ENCODE measurements at regions not wholly inside any gene's neighbourhood (a gene's known extent, or its start where the extent isn't known, plus 50 kb on each side); places are given as distances from the start of the nearest gene placed in this dataset.

DNA sequence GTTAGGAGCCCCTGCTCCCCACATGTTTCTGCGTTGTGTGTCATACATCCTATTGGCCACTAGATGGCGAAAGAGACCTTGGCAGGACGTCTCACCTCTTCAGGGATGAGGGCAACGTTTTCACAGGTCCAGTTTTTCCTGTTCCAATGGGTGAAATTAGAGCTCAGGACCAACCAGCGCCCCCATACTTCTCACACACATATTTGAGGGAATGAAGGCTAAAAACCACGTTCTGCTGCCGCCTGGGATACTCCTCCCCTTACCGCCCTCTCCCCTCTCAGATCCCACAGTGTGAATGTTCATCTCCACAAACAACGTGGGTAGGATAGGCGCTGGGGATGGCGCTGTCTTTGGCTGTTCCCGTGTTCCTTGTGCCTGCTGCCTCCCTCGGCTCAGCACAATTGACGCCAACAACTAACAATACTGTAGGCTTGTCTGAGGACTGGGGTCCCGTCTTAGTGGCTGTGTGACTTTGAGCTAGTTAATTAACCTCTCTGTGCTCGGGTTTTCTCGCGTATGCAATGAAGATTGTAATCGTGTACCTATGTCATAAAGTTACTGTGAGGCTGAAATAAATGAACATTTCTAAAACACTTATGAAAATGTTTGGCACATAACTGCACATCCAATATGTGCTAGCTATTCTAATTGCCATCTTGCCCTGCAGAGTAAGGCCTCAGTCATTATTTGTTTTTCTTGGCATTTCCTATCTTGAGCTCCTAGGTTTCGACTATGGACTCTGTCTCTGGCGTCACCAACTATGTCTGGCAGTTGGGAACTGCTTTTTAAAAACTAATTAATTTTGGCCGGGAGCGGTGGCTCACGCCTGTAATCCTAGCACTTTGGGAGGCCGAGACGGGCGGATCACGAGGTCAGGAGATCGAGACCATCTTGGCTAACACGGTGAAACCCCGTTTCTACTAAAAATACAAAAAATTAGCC, 181.3 kb upstream of the STK26 start:
- ATAC-seq (peak; percentile 95), DNase-seq (ENCODE audit: low read depth, low spot score) (peak; percentile 40)
- no peak overlapping the region for H3K9ac ChIP-seq (ENCODE audit: low read length)
- BruUV-seq (replicated peaks): no TSS peak
- no peak overlapping the region for H3K27ac ChIP-seq (ENCODE audit: low read depth, low read length)
- intact Hi-C loops (cut with micrococcal nuclease): loop anchor here (1.0 to 5.0 kb wide), 3 partner anchors 231 to 791 kb away; partner anchors contain the start of gene RAP2C
- no peaks in the 10 kb centered on the region for H3K9me2 ChIP-seq (ENCODE audit: insufficient read depth)
- H3K36me3 ChIP-seq (ENCODE audit: control insufficient read depth in 1 of 2, insufficient read depth in 2 of 2, low read length in 2 of 2): no peaks in the 10 kb centered on the region
- H3K4me1 ChIP-seq (ENCODE audit: control insufficient read depth in 1 of 2, insufficient read depth in 2 of 2, low read length in 2 of 2): peaks cover 0 to 5% of the 10 kb centered on the region in 2 experiments; a peak in 1 of 4 replicates
- ChIA-PET RAD21 (ENCODE audit: low non-redundant PET in 1 of 2, low total read pairs in 2 of 2, uncharacterized antibody in 2 of 2, unreplicated experiment in 2 of 2) (interaction anchor here (0.6 to 1.6 kb wide), 3 partner anchors 13 to 772 kb away, joined by 3 to 5 read pairs (median 4); partner anchors contain the start of gene RAP2C (in 1 of the 2)), CTCF (interaction anchor here (0.6 to 1.8 kb wide), 10 partner anchors 8 to 781 kb away, joined by 3 to 11 read pairs (median 4); partner anchors contain the start of gene RAP2C), POLR2A (interaction anchor here (1.0 kb wide), 1 partner anchor 11 kb away, joined by 4 read pairs; no protein-coding TSS in a partner anchor)
- no peaks in the 10 kb centered on the region for H4K20me1 ChIP-seq (ENCODE audit: insufficient read depth)
- H2AFZ ChIP-seq (ENCODE audit: low read depth, low read length, poor library complexity, severe bottlenecking): no peak overlapping the region
- no peaks in the 10 kb centered on the region for H3K27me3 ChIP-seq (ENCODE audit: insufficient read depth, low read length)
- H3K4me3 ChIP-seq (replicated peaks in 1 of 2; ENCODE audit: low read depth in 1 of 2, low read length in 2 of 2): no peak overlapping the region
- TF ChIP-seq POLR2AphosphoS5 (IDR thresholded peaks at IDR 0.05; ENCODE audit: low read depth, low read length): no peak
- TF ChIP-seq RAD21 (IDR thresholded peaks at IDR 0.05; ENCODE audit: low read depth): peak; percentile 84
- TF ChIP-seq, protein P1, sequence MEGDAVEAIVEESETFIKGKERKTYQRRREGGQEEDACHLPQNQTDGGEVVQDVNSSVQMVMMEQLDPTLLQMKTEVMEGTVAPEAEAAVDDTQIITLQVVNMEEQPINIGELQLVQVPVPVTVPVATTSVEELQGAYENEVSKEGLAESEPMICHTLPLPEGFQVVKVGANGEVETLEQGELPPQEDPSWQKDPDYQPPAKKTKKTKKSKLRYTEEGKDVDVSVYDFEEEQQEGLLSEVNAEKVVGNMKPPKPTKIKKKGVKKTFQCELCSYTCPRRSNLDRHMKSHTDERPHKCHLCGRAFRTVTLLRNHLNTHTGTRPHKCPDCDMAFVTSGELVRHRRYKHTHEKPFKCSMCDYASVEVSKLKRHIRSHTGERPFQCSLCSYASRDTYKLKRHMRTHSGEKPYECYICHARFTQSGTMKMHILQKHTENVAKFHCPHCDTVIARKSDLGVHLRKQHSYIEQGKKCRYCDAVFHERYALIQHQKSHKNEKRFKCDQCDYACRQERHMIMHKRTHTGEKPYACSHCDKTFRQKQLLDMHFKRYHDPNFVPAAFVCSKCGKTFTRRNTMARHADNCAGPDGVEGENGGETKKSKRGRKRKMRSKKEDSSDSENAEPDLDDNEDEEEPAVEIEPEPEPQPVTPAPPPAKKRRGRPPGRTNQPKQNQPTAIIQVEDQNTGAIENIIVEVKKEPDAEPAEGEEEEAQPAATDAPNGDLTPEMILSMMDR (IDR thresholded peaks at IDR 0.05 in 2 of 3, conservative IDR thresholded peaks at IDR 0.05 in 1 of 3; ENCODE audit: borderline replicate concordance in 1 of 3, insufficient read depth in 1 of 3, low read depth in 2 of 3, low read length in 2 of 3): peak; percentile 67 to 72 (median 68)
- TF ChIP-seq YY1 (IDR thresholded peaks at IDR 0.05; ENCODE audit: extremely low read depth, insufficient replicate concordance, low read depth, low read length): no peak
- TF ChIP-seq, protein P2, sequence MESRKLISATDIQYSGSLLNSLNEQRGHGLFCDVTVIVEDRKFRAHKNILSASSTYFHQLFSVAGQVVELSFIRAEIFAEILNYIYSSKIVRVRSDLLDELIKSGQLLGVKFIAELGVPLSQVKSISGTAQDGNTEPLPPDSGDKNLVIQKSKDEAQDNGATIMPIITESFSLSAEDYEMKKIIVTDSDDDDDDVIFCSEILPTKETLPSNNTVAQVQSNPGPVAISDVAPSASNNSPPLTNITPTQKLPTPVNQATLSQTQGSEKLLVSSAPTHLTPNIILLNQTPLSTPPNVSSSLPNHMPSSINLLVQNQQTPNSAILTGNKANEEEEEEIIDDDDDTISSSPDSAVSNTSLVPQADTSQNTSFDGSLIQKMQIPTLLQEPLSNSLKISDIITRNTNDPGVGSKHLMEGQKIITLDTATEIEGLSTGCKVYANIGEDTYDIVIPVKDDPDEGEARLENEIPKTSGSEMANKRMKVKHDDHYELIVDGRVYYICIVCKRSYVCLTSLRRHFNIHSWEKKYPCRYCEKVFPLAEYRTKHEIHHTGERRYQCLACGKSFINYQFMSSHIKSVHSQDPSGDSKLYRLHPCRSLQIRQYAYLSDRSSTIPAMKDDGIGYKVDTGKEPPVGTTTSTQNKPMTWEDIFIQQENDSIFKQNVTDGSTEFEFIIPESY (IDR thresholded peaks at IDR 0.05; ENCODE audit: extremely low read depth, insufficient replicate concordance, low read length): no peak
- TF ChIP-seq, protein P3, sequence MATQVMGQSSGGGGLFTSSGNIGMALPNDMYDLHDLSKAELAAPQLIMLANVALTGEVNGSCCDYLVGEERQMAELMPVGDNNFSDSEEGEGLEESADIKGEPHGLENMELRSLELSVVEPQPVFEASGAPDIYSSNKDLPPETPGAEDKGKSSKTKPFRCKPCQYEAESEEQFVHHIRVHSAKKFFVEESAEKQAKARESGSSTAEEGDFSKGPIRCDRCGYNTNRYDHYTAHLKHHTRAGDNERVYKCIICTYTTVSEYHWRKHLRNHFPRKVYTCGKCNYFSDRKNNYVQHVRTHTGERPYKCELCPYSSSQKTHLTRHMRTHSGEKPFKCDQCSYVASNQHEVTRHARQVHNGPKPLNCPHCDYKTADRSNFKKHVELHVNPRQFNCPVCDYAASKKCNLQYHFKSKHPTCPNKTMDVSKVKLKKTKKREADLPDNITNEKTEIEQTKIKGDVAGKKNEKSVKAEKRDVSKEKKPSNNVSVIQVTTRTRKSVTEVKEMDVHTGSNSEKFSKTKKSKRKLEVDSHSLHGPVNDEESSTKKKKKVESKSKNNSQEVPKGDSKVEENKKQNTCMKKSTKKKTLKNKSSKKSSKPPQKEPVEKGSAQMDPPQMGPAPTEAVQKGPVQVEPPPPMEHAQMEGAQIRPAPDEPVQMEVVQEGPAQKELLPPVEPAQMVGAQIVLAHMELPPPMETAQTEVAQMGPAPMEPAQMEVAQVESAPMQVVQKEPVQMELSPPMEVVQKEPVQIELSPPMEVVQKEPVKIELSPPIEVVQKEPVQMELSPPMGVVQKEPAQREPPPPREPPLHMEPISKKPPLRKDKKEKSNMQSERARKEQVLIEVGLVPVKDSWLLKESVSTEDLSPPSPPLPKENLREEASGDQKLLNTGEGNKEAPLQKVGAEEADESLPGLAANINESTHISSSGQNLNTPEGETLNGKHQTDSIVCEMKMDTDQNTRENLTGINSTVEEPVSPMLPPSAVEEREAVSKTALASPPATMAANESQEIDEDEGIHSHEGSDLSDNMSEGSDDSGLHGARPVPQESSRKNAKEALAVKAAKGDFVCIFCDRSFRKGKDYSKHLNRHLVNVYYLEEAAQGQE (IDR thresholded peaks at IDR 0.05; ENCODE audit: low read depth): no peak
- TF ChIP-seq, protein P4, sequence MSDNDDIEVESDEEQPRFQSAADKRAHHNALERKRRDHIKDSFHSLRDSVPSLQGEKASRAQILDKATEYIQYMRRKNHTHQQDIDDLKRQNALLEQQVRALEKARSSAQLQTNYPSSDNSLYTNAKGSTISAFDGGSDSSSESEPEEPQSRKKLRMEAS (IDR thresholded peaks at IDR 0.05): peak; percentile 45; the same call in 1 of the 2 replicates
- H3K4me2 ChIP-seq (ENCODE audit: low read length): peak overlapping the region; percentile 43
- H3K79me2 ChIP-seq (ENCODE audit: insufficient read depth, low read length): no peaks in the 10 kb centered on the region
- no peaks in the 10 kb centered on the region for H3K9me3 ChIP-seq (ENCODE audit: control insufficient read depth in 1 of 2, insufficient read depth in 1 of 2, low read depth in 1 of 2, low read length in 2 of 2)
